ENCODE measurements at regions not wholly inside any gene's neighbourhood (a gene's known extent, or its start where the extent isn't known, plus 50 kb on each side); places are given as distances from the start of the nearest gene placed in this dataset.
A peak's percentile ranks its signal among the peaks of the same experiment; 100 is the strongest.

GRCh38 chr3:152960684-152961083 is 125.8 kb downstream of the P2RY1 start:
- DNase-seq = no peak

GRCh38 chr3:152961323-152961722 is 126.4 kb downstream of the P2RY1 start:
- DNase-seq = peak; percentile 4

GRCh38 chr3:152964911-152965609 is 130.1 kb downstream of the P2RY1 start:
- DNase-seq = no peak

GRCh38 chr3:152968388-152969024 is 133.6 kb downstream of the P2RY1 start:
- no peak for DNase-seq

GRCh38 chr3:152969557-152970300 is 134.8 kb downstream of the P2RY1 start:
- no peak for DNase-seq

- DNase-seq = no peak
These were observed 135.9 kb downstream of the P2RY1 start for GRCh38 chr3:152970851-152971250.

GRCh38 chr3:152971880-152972279 is 136.9 kb downstream of the P2RY1 start:
- DNase-seq = no peak

- no peak for DNase-seq
These were observed 138.6 kb downstream of the P2RY1 start for GRCh38 chr3:152973575-152973974.

- no peak for DNase-seq
These were observed 141.3 kb downstream of the P2RY1 start for GRCh38 chr3:152976239-152976638.

GRCh38 chr3:152977366-152977765 is 142.4 kb downstream of the P2RY1 start:
- DNase-seq = no peak

GRCh38 chr3:152978152-152978551 is 143.2 kb downstream of the P2RY1 start:
- no peak for DNase-seq

- DNase-seq = no peak
These were observed 162.6 kb downstream of the P2RY1 start for GRCh38 chr3:152997526-152997925.

GRCh38 chr3:152998591-152998990 is 163.4 kb upstream of the RAP2B start:
- DNase-seq = no peak

GRCh38 chr3:153000325-153000724 is 161.7 kb upstream of the RAP2B start:
- no peak for DNase-seq

GRCh38 chr3:153001210-153002078 is 160.6 kb upstream of the RAP2B start:
- DNase-seq = no peak

GRCh38 chr3:153003441-153003840 is 158.6 kb upstream of the RAP2B start:
- no peak for DNase-seq

- DNase-seq = no peak
These were observed 158.2 kb upstream of the RAP2B start for GRCh38 chr3:153003862-153004261.

GRCh38 chr3:153008226-153008625 is 153.8 kb upstream of the RAP2B start:
- DNase-seq = no peak

GRCh38 chr3:153023896-153024295 is 138.1 kb upstream of the RAP2B start:
- DNase-seq = no peak

- DNase-seq = peak; percentile 19
These were observed 136.0 kb upstream of the RAP2B start for GRCh38 chr3:153026026-153026425.

- DNase-seq = no peak
These were observed 133.6 kb upstream of the RAP2B start for GRCh38 chr3:153028381-153028780.

GRCh38 chr3:153029350-153029749 is 132.7 kb upstream of the RAP2B start:
- DNase-seq = no peak

GRCh38 chr3:153032891-153033290 is 129.1 kb upstream of the RAP2B start:
- no peak for DNase-seq

Measured in activated CD4-positive, alpha-beta T cell treated with anti-CD3 and anti-CD28 coated beads, Interleukin-2, Interleukin-6, amounts not matched to agents 100 ng/mL and 50 ng/mL, durations not matched to agents 16 hours and 8 hours (primary cell).